GM21529 (cell line): ENCODE measurements at regions not wholly inside any gene's neighbourhood (a gene's known extent, or its start where the extent isn't known, plus 50 kb on each side); places are given as distances from the start of the nearest gene placed in this dataset.
A peak's percentile ranks its signal among the peaks of the same experiment; 100 is the strongest.

ENCODE experiments used
- ATAC-seq: cut with Tn5 transposase; IDR thresholded peaks from one replicate; pipeline ENCODE4 v1.9.1; 2021; ENCODE audit not compliant: unreplicated experiment

DNA sequence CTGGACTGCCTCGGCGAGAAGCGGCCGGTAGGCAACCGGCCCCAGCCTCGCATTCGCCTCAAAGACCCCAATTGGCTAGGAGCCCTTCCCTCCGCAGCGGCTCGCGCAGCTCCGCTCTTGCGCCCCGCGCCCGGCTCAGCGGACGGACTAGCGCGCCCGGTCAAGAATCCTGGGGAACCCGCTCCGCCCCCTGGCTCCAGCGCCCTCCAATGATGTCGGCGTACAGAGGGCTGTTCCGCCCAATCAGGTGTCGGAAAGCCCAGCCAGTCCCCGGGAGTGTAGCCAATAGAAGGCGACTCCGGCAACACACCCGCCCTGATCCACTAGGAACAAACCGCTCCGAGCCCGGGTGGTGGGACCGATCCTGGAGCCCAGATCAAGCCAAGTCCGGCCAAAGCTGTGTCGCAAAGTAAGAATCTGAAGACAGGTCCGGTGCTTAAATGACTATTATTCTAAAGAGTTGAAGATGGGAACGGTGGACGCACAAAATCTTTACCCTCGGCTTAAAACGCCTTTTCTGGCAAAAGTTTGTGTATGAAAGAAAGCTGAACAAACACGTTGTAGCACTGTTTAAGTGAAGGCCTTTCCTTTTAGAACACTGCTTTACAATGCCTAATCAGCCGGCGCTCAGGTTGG, 132.2 kb downstream of the OGFRL1 start:
- peak; percentile 89 for ATAC-seq

- ATAC-seq, result no peak
These were observed 133.0 kb downstream of the OGFRL1 start for GRCh38 chr6:71421611-71422010.

GRCh38 chr6:71430018-71430417, 141.4 kb downstream of the OGFRL1 start:
- ATAC-seq, result no peak

GRCh38 chr6:71433441-71433840, 144.8 kb downstream of the OGFRL1 start:
- no peak for ATAC-seq

DNA sequence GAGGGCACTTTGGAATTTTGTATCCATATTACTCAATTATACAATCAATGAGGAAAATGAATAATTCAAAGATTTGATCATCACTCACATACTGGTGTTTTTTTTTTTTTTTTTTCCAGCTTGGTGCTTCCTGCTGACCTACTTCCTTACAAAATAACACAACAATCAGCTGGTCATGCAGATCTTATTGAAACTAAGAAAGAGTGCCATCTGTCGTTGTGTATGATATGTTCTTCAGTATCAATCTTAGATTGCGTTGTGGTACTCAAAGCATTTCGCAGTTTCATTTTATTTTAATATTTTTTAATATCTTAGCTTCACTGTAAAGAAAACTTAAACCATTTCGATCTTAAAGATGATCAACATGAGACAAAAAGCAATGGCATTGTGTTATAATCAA, 155.6 kb downstream of the OGFRL1 start:
- ATAC-seq, result no peak

DNA sequence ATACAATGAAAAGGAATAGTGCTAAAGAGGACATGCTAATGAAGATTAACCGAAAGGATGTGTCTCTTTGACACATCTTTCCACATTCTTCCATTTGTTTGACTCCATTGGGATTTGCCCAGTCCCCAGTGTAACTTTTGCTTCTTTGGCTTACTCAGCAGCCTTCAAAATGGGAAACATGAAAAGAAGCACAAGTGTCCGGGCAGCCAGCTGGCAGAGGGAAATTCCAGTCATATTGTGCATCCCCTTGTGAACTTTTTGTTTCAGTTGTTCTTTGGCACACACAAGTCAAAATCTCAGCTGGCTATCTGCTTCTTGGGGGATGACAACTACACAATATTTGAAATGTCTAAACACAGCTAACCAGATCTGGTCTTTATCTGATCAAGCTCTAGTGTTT, 157.4 kb downstream of the OGFRL1 start:
- ATAC-seq, result peak; percentile 51

GRCh38 chr6:71446470-71446869, 157.9 kb downstream of the OGFRL1 start:
- ATAC-seq, result peak; percentile 54

DNA sequence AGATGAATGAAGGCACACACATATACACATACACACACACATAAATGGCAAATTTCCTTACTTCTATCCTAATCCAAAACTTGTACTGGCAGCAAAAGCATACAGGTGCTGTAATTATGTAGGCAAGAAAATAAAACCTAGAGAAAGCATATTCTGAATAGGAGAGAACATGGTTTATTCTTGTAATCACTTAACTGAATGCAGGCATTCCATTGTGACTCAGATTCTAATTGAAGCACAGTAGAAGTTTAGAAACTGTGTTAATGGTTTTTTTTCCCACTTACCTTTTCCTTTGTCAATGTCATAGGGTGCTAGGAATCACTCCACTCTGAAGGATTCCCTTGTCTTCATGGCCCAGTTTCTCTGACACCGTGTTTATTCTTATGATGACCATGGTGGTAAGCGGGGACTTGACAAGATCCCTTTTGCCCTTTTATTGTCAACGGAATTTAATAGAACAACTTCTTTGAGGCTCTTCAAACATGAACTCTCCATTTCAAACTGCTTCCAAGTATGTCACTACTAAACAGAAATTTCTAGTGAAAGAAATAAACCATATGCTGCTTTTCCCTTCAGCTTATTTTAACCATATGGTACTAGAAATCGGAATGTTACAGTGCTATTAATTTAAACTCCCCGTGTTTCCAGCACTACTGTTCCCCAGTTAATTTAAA, 164.2 kb downstream of the OGFRL1 start:
- no peak for ATAC-seq

GRCh38 chr6:71453371-71453706, 164.7 kb downstream of the OGFRL1 start:
- ATAC-seq, result no peak

GRCh38 chr6:71454056-71454455, 165.4 kb downstream of the OGFRL1 start:
- ATAC-seq, result no peak

DNA sequence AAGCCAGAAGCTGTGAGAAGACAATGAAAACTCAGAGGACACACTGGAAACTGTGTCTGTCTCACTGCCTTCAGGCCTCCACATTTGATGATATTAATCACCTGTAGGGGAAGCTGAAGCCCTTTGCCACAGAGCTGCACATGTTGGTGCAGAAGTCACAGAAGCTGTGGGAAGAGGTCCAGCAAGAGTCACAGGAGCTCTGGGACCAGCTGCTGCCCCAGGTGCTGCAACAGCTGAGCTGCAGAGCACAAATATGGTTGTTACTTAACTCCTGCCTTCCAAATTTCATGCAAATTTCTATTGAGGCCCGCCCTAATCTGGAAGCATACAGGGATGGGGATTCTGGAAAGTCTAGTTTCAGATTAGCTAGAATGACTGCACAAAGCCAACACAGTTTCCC, 169.3 kb downstream of the OGFRL1 start:
- peak; percentile 44 for ATAC-seq

- no peak for ATAC-seq
These were observed 170.6 kb downstream of the OGFRL1 start for GRCh38 chr6:71459162-71459561.

- ATAC-seq, result no peak
These were observed 172.3 kb downstream of the OGFRL1 start for GRCh38 chr6:71460933-71461332.

DNA sequence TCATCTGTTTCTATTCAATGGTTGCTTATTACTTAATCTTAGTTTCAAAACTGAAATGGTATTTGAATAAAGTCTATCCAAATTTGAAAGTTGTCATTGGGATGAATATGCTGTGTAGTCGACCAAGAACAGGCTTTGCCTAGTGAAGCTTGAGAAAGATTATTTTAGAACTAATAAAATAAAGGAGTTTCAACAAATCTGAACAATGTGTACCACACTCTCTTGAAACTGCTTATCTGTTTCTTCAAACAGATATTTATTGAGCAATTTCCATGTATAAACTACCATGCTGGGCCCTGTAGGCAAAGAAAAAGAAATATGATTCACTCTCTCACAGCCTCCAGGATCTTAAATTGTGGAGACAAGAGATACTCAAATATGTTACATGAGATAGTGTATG, 174.4 kb downstream of the OGFRL1 start:
- no peak for ATAC-seq

DNA sequence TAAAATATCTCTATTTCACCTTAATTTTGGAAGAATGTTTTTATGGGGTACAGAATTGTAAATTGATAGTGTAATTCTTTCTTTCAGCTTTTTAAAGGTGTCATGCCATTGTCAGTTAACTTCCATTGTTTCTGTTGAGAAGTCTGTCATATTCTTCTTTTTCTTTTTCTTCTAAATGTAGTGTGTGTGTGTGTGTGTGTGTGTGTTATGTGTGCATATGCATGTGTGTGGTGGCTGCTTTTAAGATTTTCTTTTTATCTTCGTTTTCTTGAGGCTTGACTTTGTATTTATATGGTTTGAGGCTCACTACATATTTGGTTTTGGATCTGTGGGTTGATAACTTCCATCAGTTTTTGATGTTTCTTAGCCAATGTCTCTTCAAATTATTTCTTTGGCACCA, 176.5 kb downstream of the OGFRL1 start:
- no peak for ATAC-seq

DNA sequence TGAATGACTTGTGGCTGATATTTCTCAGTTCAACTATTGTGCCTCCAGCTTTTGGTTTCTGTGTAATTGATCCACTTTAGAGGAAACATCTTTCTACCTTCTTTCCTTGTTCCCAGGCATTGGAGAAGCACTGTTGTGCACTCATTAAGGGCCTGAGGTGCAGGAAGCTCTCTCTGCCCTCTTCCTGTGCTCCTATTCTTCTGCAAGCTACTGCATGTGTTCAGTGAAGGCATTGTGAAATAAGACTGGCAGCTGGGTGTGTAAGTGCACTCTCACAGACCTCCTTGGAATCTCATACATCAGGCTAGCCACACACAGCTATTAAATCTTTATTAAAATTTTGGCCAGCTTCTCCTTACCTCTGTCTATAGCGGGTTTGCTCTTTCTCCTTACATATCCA, 177.8 kb downstream of the OGFRL1 start:
- no peak for ATAC-seq

DNA sequence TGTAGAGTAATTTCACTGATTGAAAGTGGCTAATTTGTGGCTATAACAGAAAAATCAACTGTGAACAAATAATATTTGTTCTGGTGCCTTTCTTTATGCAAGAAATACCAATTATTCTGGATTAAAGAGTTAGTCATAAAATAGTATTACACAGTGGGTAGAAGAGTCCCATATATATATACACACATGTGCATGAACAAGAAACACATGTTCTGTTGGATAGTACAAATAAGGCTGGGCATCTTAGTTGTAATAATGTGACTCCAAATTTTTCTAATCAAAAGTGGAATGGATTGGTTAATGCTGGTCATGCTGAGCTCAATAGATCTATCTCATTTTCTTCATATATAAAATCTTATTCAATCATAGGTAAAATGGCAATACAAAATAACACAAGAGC, 179.4 kb downstream of the OGFRL1 start:
- ATAC-seq, result no peak

- ATAC-seq, result no peak
These were observed 180.5 kb downstream of the OGFRL1 start for GRCh38 chr6:71468841-71469700.

- no peak for ATAC-seq
These were observed 183.1 kb downstream of the OGFRL1 start for GRCh38 chr6:71471718-71472117.

DNA sequence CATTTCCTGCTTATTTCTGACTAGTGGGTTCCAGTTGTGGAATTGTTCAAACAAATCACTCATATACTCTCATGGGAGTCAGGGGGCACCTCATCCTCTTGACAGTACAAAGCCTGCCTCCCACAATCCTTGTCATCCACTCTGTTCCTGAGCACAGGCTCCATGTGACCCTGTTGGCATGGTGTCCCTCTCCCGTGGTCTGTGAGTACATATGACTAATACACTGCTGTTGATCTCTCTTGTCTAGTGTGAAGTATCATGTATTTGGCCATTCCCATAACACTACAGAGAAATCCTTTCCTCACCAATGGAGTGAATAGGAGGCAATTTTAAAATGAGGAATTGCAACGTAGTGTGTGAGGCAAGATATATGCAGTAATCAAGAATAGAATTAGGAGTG, 185.3 kb downstream of the OGFRL1 start:
- ATAC-seq, result no peak

- no peak for ATAC-seq
These were observed 186.3 kb downstream of the OGFRL1 start for GRCh38 chr6:71474942-71475341.

DNA sequence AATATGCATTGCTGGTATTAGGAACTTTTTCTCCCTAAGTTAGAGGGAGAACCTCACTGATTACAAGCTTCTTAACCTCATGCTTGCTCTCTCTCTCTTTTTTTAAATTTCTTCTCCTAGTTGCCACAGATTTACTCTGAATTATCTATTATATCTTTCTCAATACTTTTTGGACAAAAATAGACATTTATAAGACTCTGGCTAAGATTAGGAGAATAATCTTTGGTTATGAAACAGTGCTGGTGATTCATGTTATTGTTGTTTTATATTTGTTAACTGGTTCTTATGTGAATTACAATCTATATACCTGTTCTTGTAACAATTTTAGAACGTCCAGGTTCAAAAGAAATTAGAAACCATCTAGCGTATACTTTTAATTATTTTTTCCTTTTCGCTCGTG, 187.8 kb downstream of the OGFRL1 start:
- ATAC-seq, result no peak
